GM12878 (cell line): ENCODE measurements at regions not wholly inside any gene's neighbourhood (a gene's known extent, or its start where the extent isn't known, plus 50 kb on each side); places are given as distances from the start of the nearest gene placed in this dataset.

Experiments used
- ATAC-seq: fragments of 200-7000 bp; cut with Tn5 transposase; 3 replicates; pipeline ENCODE4 v1.9.1; 2020; ENCODE audit warnings: mild to moderate bottlenecking, moderate library complexity
- BruUV-seq: library from RNA; stranded (reverse); fragments of 400-500 nt; replicated peaks from 2 replicates; lab custom pipeline; 2021; lab: Mats Ljungman, UMichigan
- CTCF ChIA-PET: fragments of 300-600 bp; sonication (Branson Sonifier 250); formaldehyde crosslinking; extraction: SDS; loops from one replicate; lab custom pipeline; 2021; ENCODE audit warnings: inconsistent platforms; lab: Yijun Ruan, JAX
- POLR2A ChIA-PET: fragments of 350-600 bp; formaldehyde crosslinking; extraction: SDS; loops from one replicate; lab custom pipeline; 2021; ENCODE audit warnings: inconsistent platforms; lab: Charles Lee
- RAD21 ChIA-PET: fragments of 300-600 bp; sonication (Branson Sonifier 250); formaldehyde crosslinking; loops from one replicate; lab custom pipeline; 2023; ENCODE audit warnings: antibody characterized with exemption; ENCODE audit not compliant: unreplicated experiment; lab: Charles Lee
- SMC1A ChIA-PET: fragments of 300-600 bp; sonication (Branson Sonifier 250); formaldehyde crosslinking; loops from one replicate; lab custom pipeline; 2023; ENCODE audit not compliant: unreplicated experiment, uncharacterized antibody; lab: Charles Lee
- DNase-seq: peaks from one replicate; pipeline ENCODE4 v3.0.0-alpha.2; 2011; ENCODE audit warnings: low read depth, low spot score
- FAIRE-seq: peaks from 3 replicates; lab custom pipeline; 2011; peaks lifted over from hg19 to GRCh38; lab: Jason Lieb, UNC
- H2AFZ ChIP-seq: 2 replicates; pipeline ENCODE4 v1.6.0; 2011; ENCODE audit warnings: low read depth, low read length, control low read depth; ENCODE audit not compliant: control insufficient read depth
- H3K27ac ChIP-seq: 2 replicates; pipeline ENCODE4 v1.5.1; 2011; ENCODE audit warnings: control low read depth; ENCODE audit not compliant: control insufficient read depth, insufficient read depth
- H3K27me3 ChIP-seq, 2 experiments: replicated peaks in 1 of 2; 2 replicates each; pipeline versions ENCODE4 v1.6.0 to v1.6.1; 2011; ENCODE audit warnings: low read length in 1 of 2; ENCODE audit not compliant: control insufficient read depth in 2 of 2, insufficient read depth in 2 of 2
- H3K36me3 ChIP-seq, 2 experiments: 2 replicates each; pipeline ENCODE4 v1.5.1; 2011; ENCODE audit warnings: low read length in 1 of 2; ENCODE audit not compliant: control insufficient read depth in 2 of 2, insufficient read depth in 2 of 2
- H3K4me1 ChIP-seq: 2 replicates; pipeline ENCODE4 v1.6.1; 2011; ENCODE audit warnings: mild to moderate bottlenecking, low read length, moderate library complexity, mixed read lengths; ENCODE audit not compliant: control insufficient read depth, insufficient read depth
- H3K4me2 ChIP-seq: 2 replicates; pipeline ENCODE4 v1.6.0; 2011; ENCODE audit warnings: control low read depth; ENCODE audit not compliant: control insufficient read depth, insufficient read depth
- H3K4me3 ChIP-seq: fragments of 200-600 bp; sonication (generic); 2 replicates; pipeline ENCODE4 v1.5.1; 2016
- H3K79me2 ChIP-seq: 2 replicates; pipeline ENCODE4 v1.6.0; 2011; ENCODE audit warnings: low read length; ENCODE audit not compliant: control insufficient read depth, insufficient read depth
- H3K9ac ChIP-seq: 2 replicates; pipeline ENCODE4 v1.8.0; 2011; ENCODE audit warnings: low read length, control low read depth, mixed read lengths; ENCODE audit not compliant: control insufficient read depth, insufficient read depth
- H3K9me3 ChIP-seq: replicated peaks from 3 replicates; pipeline ENCODE4 v1.5.1; 2011; ENCODE audit warnings: mild to moderate bottlenecking, low read length; ENCODE audit not compliant: control insufficient read depth, insufficient read depth
- H4K20me1 ChIP-seq: 2 replicates; pipeline ENCODE4 v1.6.0; 2011; ENCODE audit not compliant: control insufficient read depth, insufficient read depth
- BHLHE40 ChIP-seq, 2 experiments: fragments of 450-650 bp in 1 of 2; IDR thresholded peaks; 2 replicates each; pipeline ENCODE4 v1.6.1; 2011 to 2017; ENCODE audit warnings: low read depth in 2 of 2, borderline replicate concordance in 1 of 2, improper control_type of control experiment in 1 of 2, low read length in 1 of 2, mild to moderate bottlenecking in 1 of 2
- DPF2 ChIP-seq: fragments of 450-650 bp; IDR thresholded peaks from 2 replicates; pipeline ENCODE4 v1.6.1; 2017; ENCODE audit warnings: mild to moderate bottlenecking
- E2F8 ChIP-seq: fragments of 450-650 bp; IDR thresholded peaks from 2 replicates; pipeline ENCODE4 v1.6.1; 2018; ENCODE audit warnings: mild to moderate bottlenecking, low read depth, moderate library complexity; ENCODE audit not compliant: partially characterized antibody
- EED ChIP-seq: sonication (generic); IDR thresholded peaks from 2 replicates; pipeline ENCODE4 v1.6.1; 2016; ENCODE audit warnings: antibody characterized with exemption, low read depth
- IRF4 ChIP-seq: IDR thresholded peaks from 2 replicates; pipeline ENCODE4 v1.6.1; 2011; ENCODE audit warnings: low read depth, low read length
- PBX3 ChIP-seq: IDR thresholded peaks from 2 replicates; pipeline ENCODE4 v1.6.1; 2011; ENCODE audit warnings: mild to moderate bottlenecking, low read depth, low read length, moderate library complexity; ENCODE audit not compliant: insufficient replicate concordance
- SIX5 ChIP-seq: IDR thresholded peaks from 2 replicates; pipeline ENCODE4 v1.6.1; 2011; ENCODE audit warnings: mild to moderate bottlenecking, low read depth, low read length, moderate library complexity; ENCODE audit not compliant: severe bottlenecking
- SMC3 ChIP-seq: IDR thresholded peaks from 2 replicates; pipeline ENCODE4 v1.6.1; 2011; ENCODE audit warnings: low read length, improper control_type of control experiment, borderline replicate concordance
- SUZ12 ChIP-seq: fragments of 200-600 bp; sonication (generic); IDR thresholded peaks from one replicate; pipeline ENCODE4 v1.6.1; 2018; ENCODE audit warnings: antibody characterized with exemption, mild to moderate bottlenecking; ENCODE audit not compliant: unreplicated experiment
- USF2 ChIP-seq: IDR thresholded peaks from 2 replicates; pipeline ENCODE4 v1.6.1; 2011; ENCODE audit warnings: low read depth, low read length, improper control_type of control experiment, borderline replicate concordance
- WGBS: methylation state at CpG from one replicate; pipeline ENCODE4 v1.1.6; 2016; ENCODE audit warnings: low lambda C conversion rate; ENCODE audit not compliant: insufficient replicate concordance, insufficient coverage; ENCODE audit errors: missing lambda C conversion rate; 5-methylcytosine and 5-hydroxymethylcytosine counted together
- in situ Hi-C: fragments of 300-500 bp; cut with MboI; formaldehyde crosslinking; loops from 9 replicates; pipeline ENCODE4 v1.14.3; 2018; ENCODE audit warnings: mixed read lengths
- intact Hi-C: fragments of 100-400 bp; cut with micrococcal nuclease; formaldehyde crosslinking; loops from one replicate; pipeline ENCODE4 v1.14.2; 2022; ENCODE audit not compliant: unreplicated experiment

GRCh38 chr2:184201246-184201645 is 397.1 kb upstream of the ZNF804A start:
- POLR2A ChIA-PET = no interaction called here
- Histone ChIP-seq H3K4me1 (no peaks in the 10 kb centered on the region), H3K4me2 (no peak overlapping the region), H3K4me3 (no peak overlapping the region), H2AFZ (no peak overlapping the region), H3K79me2 (no peaks in the 10 kb centered on the region), H3K9ac (no peak overlapping the region), H4K20me1 (no peaks in the 10 kb centered on the region), H3K27me3 (no peaks in the 10 kb centered on the region), H3K27ac (no peak overlapping the region), H3K9me3 (no peaks in the 10 kb centered on the region), H3K36me3 (no peaks in the 10 kb centered on the region)
- FAIRE-seq (no peak), DNase-seq (no peak), ATAC-seq (no peak)
- in situ Hi-C loops (no loop called here), intact Hi-C loops (no loop called here)
- RAD21 ChIA-PET = interaction anchor here (1.2 kb wide), 1 partner anchor 21 kb away, joined by 3 read pairs; no protein-coding TSS in a partner anchor
- WGBS = 59% methylated on average over 2 of the region's 2 CpGs
- SMC1A ChIA-PET = no interaction called here
- CTCF ChIA-PET = no interaction called here
- BruUV-seq = no TSS peak
- TF ChIP-seq USF2 = no peak

GRCh38 chr2:184203661-184204060 is 394.7 kb upstream of the ZNF804A start:
- no peak overlapping the region for H3K27ac ChIP-seq
- no peaks in the 10 kb centered on the region for H4K20me1 ChIP-seq
- ATAC-seq (no peak), FAIRE-seq (no peak), DNase-seq (no peak)
- no peaks in the 10 kb centered on the region for H3K4me1 ChIP-seq
- ChIA-PET SMC1A (no interaction called here), CTCF (no interaction called here), POLR2A (no interaction called here), RAD21 (no interaction called here)
- in situ Hi-C loops (no loop called here), intact Hi-C loops (no loop called here)
- H2AFZ ChIP-seq = no peak overlapping the region
- no peak for TF ChIP-seq SMC3
- TF ChIP-seq SUZ12 = no peak
- TF ChIP-seq IRF4 = no peak
- TF ChIP-seq SIX5 = no peak
- TF ChIP-seq EED = no peak
- no peak for TF ChIP-seq PBX3
- no peak for TF ChIP-seq DPF2
- TF ChIP-seq USF2 = no peak
- TF ChIP-seq E2F8 = no peak
- TF ChIP-seq BHLHE40 (IDR thresholded peaks at IDR 0.05; ENCODE audit: borderline replicate concordance in 1 of 2, low read depth in 2 of 2, low read length in 1 of 2) = no peak
- no peaks in the 10 kb centered on the region for H3K27me3 ChIP-seq
- no TSS peak for BruUV-seq
- H3K4me3 ChIP-seq = no peak overlapping the region
- 100% methylated on average over 1 of the region's 1 CpG for WGBS
- H3K4me2 ChIP-seq = no peak overlapping the region
- no peaks in the 10 kb centered on the region for H3K79me2 ChIP-seq
- H3K9ac ChIP-seq = no peak overlapping the region
- H3K9me3 ChIP-seq = no peaks in the 10 kb centered on the region
- H3K36me3 ChIP-seq = no peaks in the 10 kb centered on the region
